Type B pancreatic cell (in vitro differentiated cells): ENCODE measurements at regions not wholly inside any gene's neighbourhood (a gene's known extent, or its start where the extent isn't known, plus 50 kb on each side); places are given as distances from the start of the nearest gene placed in this dataset.
"Not testable (repeated sequence)": the region's sequence is repeated elsewhere in the genome, so short reads cannot be mapped to it uniquely, and the experiment has no call there.

ENCODE experiments used
- DNase-seq: peaks from one replicate; pipeline ENCODE4 v3.0.0; 2021; ENCODE audit warnings: mixed read lengths; ENCODE audit not compliant: unreplicated experiment; ENCODE audit errors: extremely low spot score
- H3K27ac Mint-ChIP-seq: 2 replicates; pipeline ENCODE4 v1.8.0; 2021; ENCODE audit warnings: mild to moderate bottlenecking, mixed read lengths
- H3K27me3 Mint-ChIP-seq: 2 replicates; pipeline ENCODE4 v1.8.0; 2021; ENCODE audit warnings: mixed read lengths
- H3K36me3 Mint-ChIP-seq: 2 replicates; pipeline ENCODE4 v1.8.0; 2021; ENCODE audit warnings: mixed read lengths
- H3K4me1 Mint-ChIP-seq: one replicate; pipeline ENCODE4 v1.8.0; 2021; ENCODE audit warnings: mixed read lengths; ENCODE audit not compliant: unreplicated experiment
- H3K4me3 Mint-ChIP-seq: 2 replicates; pipeline ENCODE4 v1.8.0; 2021; ENCODE audit warnings: mild to moderate bottlenecking, mixed read lengths
- H3K9me3 Mint-ChIP-seq: 2 replicates; pipeline ENCODE4 v1.8.0; 2021; ENCODE audit warnings: mixed read lengths
- TF ChIP-seq, protein P1 (sequence below): fragments of 200-600 bp; sonication (generic); conservative IDR thresholded peaks from 2 replicates; pipeline ENCODE4 v1.5.0; 2021; ENCODE audit warnings: antibody characterized with exemption, mild to moderate bottlenecking

DNA sequence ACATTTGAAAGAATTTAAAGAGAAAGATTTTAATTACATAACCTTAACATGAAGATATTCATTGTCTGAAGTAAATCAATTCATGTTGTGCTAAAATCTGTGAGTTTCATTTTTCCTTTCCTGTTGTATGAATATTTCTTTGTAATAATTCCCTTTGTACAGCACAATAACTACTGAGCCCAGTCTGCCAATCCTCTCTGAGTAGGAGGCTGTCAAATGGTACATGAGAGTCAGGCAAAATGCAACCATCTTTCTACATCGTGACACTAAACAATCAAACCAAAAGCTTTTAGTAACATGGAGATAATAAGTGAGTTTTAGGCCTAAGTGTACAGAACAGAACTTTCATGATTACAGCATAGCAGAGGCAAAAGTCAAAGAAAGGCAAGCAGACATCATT lies 165.5 kb downstream of the PLPPR4 start:
- H3K27me3 Mint-ChIP-seq = no peaks in the 10 kb centered on the region
- H3K9me3 Mint-ChIP-seq = no peaks in the 10 kb centered on the region
- no peak overlapping the region for H3K27ac Mint-ChIP-seq
- TF ChIP-seq, protein P1, sequence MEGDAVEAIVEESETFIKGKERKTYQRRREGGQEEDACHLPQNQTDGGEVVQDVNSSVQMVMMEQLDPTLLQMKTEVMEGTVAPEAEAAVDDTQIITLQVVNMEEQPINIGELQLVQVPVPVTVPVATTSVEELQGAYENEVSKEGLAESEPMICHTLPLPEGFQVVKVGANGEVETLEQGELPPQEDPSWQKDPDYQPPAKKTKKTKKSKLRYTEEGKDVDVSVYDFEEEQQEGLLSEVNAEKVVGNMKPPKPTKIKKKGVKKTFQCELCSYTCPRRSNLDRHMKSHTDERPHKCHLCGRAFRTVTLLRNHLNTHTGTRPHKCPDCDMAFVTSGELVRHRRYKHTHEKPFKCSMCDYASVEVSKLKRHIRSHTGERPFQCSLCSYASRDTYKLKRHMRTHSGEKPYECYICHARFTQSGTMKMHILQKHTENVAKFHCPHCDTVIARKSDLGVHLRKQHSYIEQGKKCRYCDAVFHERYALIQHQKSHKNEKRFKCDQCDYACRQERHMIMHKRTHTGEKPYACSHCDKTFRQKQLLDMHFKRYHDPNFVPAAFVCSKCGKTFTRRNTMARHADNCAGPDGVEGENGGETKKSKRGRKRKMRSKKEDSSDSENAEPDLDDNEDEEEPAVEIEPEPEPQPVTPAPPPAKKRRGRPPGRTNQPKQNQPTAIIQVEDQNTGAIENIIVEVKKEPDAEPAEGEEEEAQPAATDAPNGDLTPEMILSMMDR = no peak
- no peaks in the 10 kb centered on the region for H3K4me1 Mint-ChIP-seq
- DNase-seq = no peak
- H3K36me3 Mint-ChIP-seq = no peaks in the 10 kb centered on the region
- no peak overlapping the region for H3K4me3 Mint-ChIP-seq

DNA sequence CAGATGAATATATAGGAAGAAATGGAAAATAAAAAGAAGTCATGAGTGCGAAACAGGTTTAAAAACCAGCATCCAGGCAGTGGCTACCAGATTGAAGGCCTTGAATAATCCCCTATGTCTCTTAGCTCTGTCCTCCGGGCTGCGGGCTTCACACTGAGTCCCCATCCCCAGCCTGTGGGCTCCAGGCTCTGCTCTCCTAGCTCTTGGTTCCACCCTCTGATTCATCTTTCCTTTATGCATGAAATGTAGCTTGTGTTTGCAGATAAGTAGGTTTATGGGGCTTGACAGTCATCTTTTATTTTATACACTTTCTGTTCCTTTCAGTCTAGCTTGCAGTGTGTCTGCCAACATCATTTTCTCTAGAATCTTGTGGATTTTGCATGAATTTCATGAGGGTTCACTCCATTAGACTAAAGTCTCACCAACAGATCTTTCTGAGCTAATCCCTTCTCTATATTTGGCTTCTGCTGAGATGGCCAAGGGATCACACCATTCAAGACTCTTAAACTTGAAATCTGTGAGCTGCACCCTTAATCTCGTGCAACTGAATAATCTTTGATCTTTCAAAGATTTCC lies 174.5 kb downstream of the PLPPR4 start:
- Mint-ChIP-seq H3K4me3 (no peak overlapping the region), H3K27me3 (no peaks in the 10 kb centered on the region), H3K4me1 (no peaks in the 10 kb centered on the region), H3K9me3 (no peaks in the 10 kb centered on the region), H3K27ac (no peak overlapping the region), H3K36me3 (no peaks in the 10 kb centered on the region)
- DNase-seq = no peak
- TF ChIP-seq, protein P1 = no peak

GRCh38 chr1:99439433-99440075 lies 175.3 kb downstream of the PLPPR4 start:
- no peak for DNase-seq
- H3K36me3 Mint-ChIP-seq = no peaks in the 10 kb centered on the region
- H3K27me3 Mint-ChIP-seq = no peaks in the 10 kb centered on the region
- H3K9me3 Mint-ChIP-seq = no peaks in the 10 kb centered on the region
- H3K4me1 Mint-ChIP-seq = no peaks in the 10 kb centered on the region
- no peak overlapping the region for H3K27ac Mint-ChIP-seq
- TF ChIP-seq, protein P1 = no peak
- H3K4me3 Mint-ChIP-seq = no peak overlapping the region

GRCh38 chr1:99441299-99442095 lies 177.2 kb downstream of the PLPPR4 start:
- H3K4me1 Mint-ChIP-seq = no peaks in the 10 kb centered on the region
- no peak overlapping the region for H3K4me3 Mint-ChIP-seq
- TF ChIP-seq, protein P1 = no peak
- no peak overlapping the region for H3K27ac Mint-ChIP-seq
- no peaks in the 10 kb centered on the region for H3K9me3 Mint-ChIP-seq
- no peaks in the 10 kb centered on the region for H3K27me3 Mint-ChIP-seq
- DNase-seq = no peak
- no peaks in the 10 kb centered on the region for H3K36me3 Mint-ChIP-seq

DNA sequence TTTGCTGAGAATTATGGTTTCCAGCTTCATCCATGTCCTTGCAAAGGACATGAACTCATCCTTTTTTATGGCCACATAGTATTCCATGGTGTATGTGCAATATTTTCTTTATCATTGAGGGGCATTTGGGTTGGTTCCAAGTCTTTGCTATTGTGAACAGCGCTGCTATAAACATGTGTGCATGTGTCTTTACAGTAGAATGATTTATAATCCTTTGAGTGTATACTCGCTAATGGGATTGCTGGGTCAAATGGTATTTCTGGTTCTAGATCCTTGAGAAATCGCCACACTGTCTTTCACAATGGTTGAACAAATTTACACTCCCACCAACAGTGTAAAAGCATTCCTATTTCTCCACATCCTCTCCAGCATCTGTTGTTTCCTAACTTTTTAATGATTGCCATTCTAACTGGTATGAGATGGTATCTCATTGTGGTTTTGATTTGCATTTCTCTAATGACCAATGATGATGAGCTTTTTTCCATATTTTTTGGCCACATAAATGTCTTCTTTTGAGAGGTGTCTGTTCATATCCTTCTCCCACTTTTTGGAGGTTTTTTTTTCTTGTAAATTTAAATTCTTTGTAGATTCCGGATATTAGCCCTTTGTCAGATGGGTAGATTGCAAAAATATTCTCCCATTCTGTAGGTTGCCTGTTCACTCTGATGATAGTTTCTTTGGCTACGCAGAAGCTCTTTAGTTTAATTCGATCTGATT lies 180.1 kb downstream of the PLPPR4 start:
- H3K9me3 Mint-ChIP-seq = not testable (repeated sequence)

More for the DNA sequence above, 180.1 kb downstream of the PLPPR4 start:
- DNase-seq, H3K27ac Mint-ChIP-seq, H3K4me3 Mint-ChIP-seq, H3K27me3 Mint-ChIP-seq, H3K4me1 Mint-ChIP-seq, H3K36me3 Mint-ChIP-seq: not testable (repeated sequence)
